HepG2 (cell line): ENCODE measurements at regions not wholly inside any gene's neighbourhood (a gene's known extent, or its start where the extent isn't known, plus 50 kb on each side); places are given as distances from the start of the nearest gene placed in this dataset.

ENCODE experiments used
- ATAC-seq: fragments of 200-7000 bp; cut with Tn5 transposase; 3 replicates; pipeline ENCODE4 v1.9.1; 2020; ENCODE audit warnings: mild to moderate bottlenecking, moderate library complexity
- BruUV-seq: library from RNA; stranded (reverse); fragments of 400-500 nt; replicated peaks from 2 replicates; lab custom pipeline; 2021; lab: Mats Ljungman, UMichigan
- CTCF ChIA-PET: fragments of 300-600 bp; formaldehyde crosslinking; extraction: SDS; loops from one replicate; lab custom pipeline; 2021; ENCODE audit warnings: low total read pairs, inconsistent platforms, low intra/inter-chr PET ratio; lab: Yijun Ruan, JAX
- POLR2A ChIA-PET: fragments of 350-600 bp; sonication (Branson Sonifier 250); formaldehyde crosslinking; loops from one replicate; lab custom pipeline; 2020; ENCODE audit warnings: antibody characterized with exemption, inconsistent platforms; lab: Yijun Ruan, JAX
- DNase-seq: peaks from one replicate; pipeline ENCODE4 v3.0.0-alpha.2; 2015; ENCODE audit warnings: low spot score
- FAIRE-seq: peaks from 3 replicates; lab custom pipeline; 2011; peaks lifted over from hg19 to GRCh38; lab: Jason Lieb, UNC
- H2AFZ ChIP-seq: one replicate; pipeline ENCODE4 v1.6.1; 2011; ENCODE audit warnings: low read length, inconsistent platforms
- H3K27ac ChIP-seq: fragments of 300-600 bp; 3 replicates; pipeline ENCODE4 v1.8.0; 2011; ENCODE audit warnings: mixed run types, mild to moderate bottlenecking, mixed read lengths, low read length, inconsistent platforms; ENCODE audit not compliant: insufficient read depth; ENCODE audit errors: extremely low read length
- H3K27me3 ChIP-seq, 2 experiments: fragments of 200-600 bp in 1 of 2; 2 replicates in 1 of 2; 3 replicates in 1 of 2; pipeline versions ENCODE4 v1.6.0 to v1.8.0; 2011; ENCODE audit warnings: low read length in 2 of 2, mild to moderate bottlenecking in 2 of 2, moderate library complexity in 2 of 2, inconsistent platforms in 1 of 2; ENCODE audit not compliant: insufficient read depth in 2 of 2, control insufficient read depth in 1 of 2
- H3K36me3 ChIP-seq, 2 experiments: fragments of 200-600 bp in 1 of 2; replicated peaks in 1 of 2; 2 replicates in 1 of 2; 3 replicates in 1 of 2; pipeline versions ENCODE4 v1.5.1 to v1.8.0; 2011; ENCODE audit warnings: low read length in 2 of 2, inconsistent platforms in 1 of 2; ENCODE audit not compliant: insufficient read depth in 2 of 2, control insufficient read depth in 1 of 2
- H3K4me1 ChIP-seq: 2 replicates; pipeline ENCODE4 v1.5.1; 2012; ENCODE audit warnings: low read length, inconsistent platforms; ENCODE audit not compliant: insufficient read depth
- H3K4me2 ChIP-seq: 2 replicates; pipeline ENCODE4 v1.6.0; 2011; ENCODE audit warnings: low read depth, low read length, inconsistent platforms
- H3K4me3 ChIP-seq, 3 experiments: fragments of 200-600 bp in 1 of 3; sonication (generic), shearing (Covaris generic) in 1 of 3; replicated peaks in 1 of 3; 2 replicates each; pipeline ENCODE4 v1.5.1; 2011 to 2016; ENCODE audit warnings: low read length in 3 of 3, inconsistent platforms in 2 of 3, low read depth in 2 of 3, mild to moderate bottlenecking in 2 of 3, control low read depth in 1 of 3, mixed read lengths in 1 of 3; ENCODE audit not compliant: insufficient read depth in 1 of 3
- H3K79me2 ChIP-seq: one replicate; pipeline ENCODE4 v1.6.1; 2011; ENCODE audit warnings: low read length, inconsistent platforms; ENCODE audit not compliant: insufficient read depth
- H3K9ac ChIP-seq: 2 replicates; pipeline ENCODE4 v1.6.0; 2011; ENCODE audit warnings: mild to moderate bottlenecking, low read depth, low read length, inconsistent platforms; ENCODE audit not compliant: insufficient read depth
- H3K9me3 ChIP-seq: 2 replicates; pipeline ENCODE4 v1.5.1; 2012; ENCODE audit warnings: mild to moderate bottlenecking, low read length
- H4K20me1 ChIP-seq: 2 replicates; pipeline ENCODE4 v1.6.0; 2011; ENCODE audit warnings: inconsistent platforms, mild to moderate bottlenecking, low read length, moderate library complexity; ENCODE audit not compliant: insufficient read depth
- CAMTA2 ChIP-seq: sonication (generic); formaldehyde crosslinking; IDR thresholded peaks from 2 replicates; pipeline ENCODE4 v1.4.0; 2020; ENCODE audit warnings: mild to moderate bottlenecking, missing genetic modification reagents, borderline replicate concordance
- CEBPG ChIP-seq: IDR thresholded peaks from 2 replicates; pipeline ENCODE4 v1.6.1; 2016
- GRHL1 ChIP-seq: sonication (generic); formaldehyde crosslinking; conservative IDR thresholded peaks from 2 replicates; pipeline ENCODE4 v1.8.0; 2022; ENCODE audit warnings: missing genetic modification reagents
- JDP2 ChIP-seq: sonication (generic); formaldehyde crosslinking; IDR thresholded peaks from 2 replicates; pipeline ENCODE4 v1.8.1; 2022; ENCODE audit warnings: missing genetic modification reagents, borderline replicate concordance
- KAT8 ChIP-seq: IDR thresholded peaks from 2 replicates; pipeline ENCODE4 v1.6.1; 2016; ENCODE audit warnings: missing genetic modification reagents, missing compliant biosample characterization
- MTA3 ChIP-seq: sonication (generic); formaldehyde crosslinking; IDR thresholded peaks from 2 replicates; pipeline ENCODE4 v1.4.0; 2020; ENCODE audit warnings: missing genetic modification reagents
- MXI1 ChIP-seq: IDR thresholded peaks from 3 replicates; pipeline ENCODE4 v1.6.1; 2012; ENCODE audit warnings: low read depth, low read length, inconsistent platforms, borderline replicate concordance
- NCOA5 ChIP-seq: sonication (generic); formaldehyde crosslinking; IDR thresholded peaks from 2 replicates; pipeline ENCODE4 v1.4.0; 2020; ENCODE audit warnings: missing genetic modification reagents
- NR2C2 ChIP-seq: sonication (generic); formaldehyde crosslinking; IDR thresholded peaks from 2 replicates; pipeline ENCODE4 v1.4.0; 2020; ENCODE audit warnings: missing genetic modification reagents, mild to moderate bottlenecking, moderate library complexity, borderline replicate concordance
- TEAD3 ChIP-seq: optimal IDR thresholded peaks from 2 replicates; pipeline ENCODE3; 2016; ENCODE audit warnings: borderline replicate concordance
- TFE3 ChIP-seq: IDR thresholded peaks from 2 replicates; pipeline ENCODE4 v1.6.1; 2016
- THAP7 ChIP-seq: sonication (generic); formaldehyde crosslinking; IDR thresholded peaks from 2 replicates; pipeline ENCODE4 v1.8.1; 2023; ENCODE audit warnings: mild to moderate bottlenecking, missing genetic modification reagents
- ZBTB42 ChIP-seq: sonication (generic); formaldehyde crosslinking; IDR thresholded peaks from 2 replicates; pipeline ENCODE4 v1.5.0; 2020; ENCODE audit warnings: mild to moderate bottlenecking, missing genetic modification reagents
- ZNF670 ChIP-seq: sonication (generic); formaldehyde crosslinking; IDR thresholded peaks from 2 replicates; pipeline ENCODE4 v1.8.0; 2022; ENCODE audit warnings: mild to moderate bottlenecking, missing genetic modification reagents, borderline replicate concordance
- ZNF766 ChIP-seq: sonication (generic); formaldehyde crosslinking; IDR thresholded peaks from 2 replicates; pipeline ENCODE4 v1.5.0; 2020; ENCODE audit warnings: missing genetic modification reagents, borderline replicate concordance
- WGBS: methylation state at CpG from one replicate; pipeline ENCODE4 v1.1.6; 2017; ENCODE audit warnings: low lambda C conversion rate; 5-methylcytosine and 5-hydroxymethylcytosine counted together
- in situ Hi-C: cut with HindIII; loops from 2 replicates; pipeline ENCODE4 v1.10.0; 2017; ENCODE audit warnings: low pct_unique_long_range_greater_than_20kb; ENCODE audit not compliant: extremely low pct_ligation_motif_present
- intact Hi-C: fragments of 100-400 bp; cut with micrococcal nuclease; formaldehyde crosslinking; loops from one replicate; pipeline ENCODE4 v1.10.0; 2022; ENCODE audit not compliant: unreplicated experiment

- Histone ChIP-seq H3K79me2 (no peaks in the 10 kb centered on the region), H2AFZ (no peak overlapping the region), H3K27me3 (no peaks in the 10 kb centered on the region), H4K20me1 (no peaks in the 10 kb centered on the region), H3K4me1 (no peaks in the 10 kb centered on the region), H3K36me3 (no peaks in the 10 kb centered on the region), H3K27ac (no peak overlapping the region), H3K4me3 (no peak overlapping the region), H3K9me3 (no peaks in the 10 kb centered on the region), H3K9ac (no peak overlapping the region), H3K4me2 (no peak overlapping the region)
- ChIA-PET POLR2A (no interaction called here), CTCF (no interaction called here)
- ATAC-seq: no peak
- TF ChIP-seq NR2C2 (CRISPR knock-in tag): no peak
- TF ChIP-seq CAMTA2: no peak
- no peak for TF ChIP-seq MTA3 (CRISPR knock-in tag)
- TF ChIP-seq MXI1: no peak
- no peak for TF ChIP-seq GRHL1 (CRISPR knock-in tag)
- no peak for TF ChIP-seq KAT8
- TF ChIP-seq ZBTB42 (CRISPR knock-in tag): no peak
- no peak for TF ChIP-seq TFE3
- TF ChIP-seq NCOA5 (CRISPR knock-in tag): no peak
- TF ChIP-seq ZNF766: no peak
- TF ChIP-seq ZNF670 (CRISPR knock-in tag): no peak
- no peak for TF ChIP-seq TEAD3 (CRISPR knock-in tag)
- TF ChIP-seq JDP2: no peak
- TF ChIP-seq THAP7 (CRISPR knock-in tag): no peak
- TF ChIP-seq CEBPG (CRISPR knock-in tag): no peak
- in situ Hi-C loops: no loop called here
- no peak for DNase-seq
- 2% methylated on average over 1 of the region's 1 CpG for WGBS
- BruUV-seq: no TSS peak
- intact Hi-C loops: no loop called here
- FAIRE-seq: no peak
Observed at GRCh38 chr2:185471441-185471840, 267.2 kb upstream of the FSIP2 start.
